Stimulated activated CD8-positive, alpha-beta memory T cell treated with anti-CD3 and anti-CD28 coated beads, Interleukin-4, amount 100 ng/mL, for 24 hours (primary cell): ENCODE measurements at regions not wholly inside any gene's neighbourhood (a gene's known extent, or its start where the extent isn't known, plus 50 kb on each side); places are given as distances from the start of the nearest gene placed in this dataset.
"Not testable (repeated sequence)": the region's sequence is repeated elsewhere in the genome, so short reads cannot be mapped to it uniquely, and the experiment has no call there.

Source experiments
- DNase-seq: peaks from one replicate; pipeline ENCODE4 v3.0.0-alpha.2; 2020; ENCODE audit warnings: low read depth

- no peak for DNase-seq
Measured at GRCh38 chr7:29619111-29619510, 55.5 kb downstream of the PRR15 start.

GRCh38 chr7:29619848-29620555 lies 56.4 kb downstream of the PRR15 start:
- DNase-seq: no peak

DNA sequence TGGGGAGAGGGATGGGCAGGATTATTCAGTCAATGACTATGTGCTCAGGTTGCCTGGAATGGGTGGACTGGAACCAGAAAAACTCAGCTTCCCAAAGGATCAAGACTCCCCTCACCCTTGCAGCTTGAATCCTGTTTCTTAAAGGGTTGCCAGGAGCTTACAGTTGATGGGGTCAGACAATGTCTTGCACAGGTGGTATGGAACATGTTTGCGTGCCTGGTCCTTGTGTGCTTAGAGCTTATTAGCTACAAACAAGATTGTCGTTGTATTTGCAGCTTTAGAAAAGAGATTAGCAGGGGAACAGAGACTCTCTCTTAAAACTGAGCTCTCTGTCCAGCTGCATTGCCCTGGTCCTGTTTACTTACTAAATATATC lies 56.9 kb downstream of the PRR15 start:
- DNase-seq: no peak

GRCh38 chr7:29622335-29623265 lies 59.0 kb downstream of the PRR15 start:
- DNase-seq: no peak

DNA sequence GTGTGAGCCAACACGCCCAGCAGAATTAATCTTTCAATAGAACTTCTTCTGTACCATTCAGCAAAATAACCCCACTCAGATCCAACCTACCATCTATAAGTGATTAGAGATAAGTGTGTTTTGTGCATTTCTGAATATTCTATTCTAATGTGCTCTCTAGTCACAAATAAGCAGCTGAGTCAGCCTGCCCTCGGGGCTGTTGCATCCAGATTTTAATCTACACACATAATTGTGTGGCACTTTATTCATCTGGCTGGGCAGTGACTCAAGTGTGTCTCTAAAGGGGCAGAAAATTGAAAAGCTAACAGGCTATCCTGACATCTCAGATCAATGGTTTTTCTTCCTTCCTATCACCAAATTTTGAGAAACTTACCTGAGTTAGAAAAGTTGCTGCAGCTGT lies 60.3 kb downstream of the PRR15 start:
- DNase-seq: no peak

DNA sequence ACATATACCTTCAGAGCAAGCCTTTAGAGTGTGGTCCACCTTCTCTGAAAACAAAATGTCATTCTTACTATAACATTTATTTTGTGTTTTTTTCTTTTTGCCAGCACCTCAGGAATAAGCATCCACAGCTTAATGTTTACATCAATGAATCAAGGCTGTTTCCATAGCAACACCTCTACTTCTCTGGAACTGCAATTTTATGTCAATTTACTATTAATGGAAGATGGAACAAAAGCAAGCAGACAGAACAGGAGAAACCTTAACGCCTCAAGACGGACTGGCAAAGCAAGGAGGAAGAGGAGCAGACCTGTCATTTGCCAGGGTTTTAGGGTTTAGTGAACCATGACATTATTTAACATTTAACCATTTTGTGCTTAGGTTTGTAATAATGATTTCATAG lies 63.1 kb downstream of the PRR15 start:
- DNase-seq: no peak

DNA sequence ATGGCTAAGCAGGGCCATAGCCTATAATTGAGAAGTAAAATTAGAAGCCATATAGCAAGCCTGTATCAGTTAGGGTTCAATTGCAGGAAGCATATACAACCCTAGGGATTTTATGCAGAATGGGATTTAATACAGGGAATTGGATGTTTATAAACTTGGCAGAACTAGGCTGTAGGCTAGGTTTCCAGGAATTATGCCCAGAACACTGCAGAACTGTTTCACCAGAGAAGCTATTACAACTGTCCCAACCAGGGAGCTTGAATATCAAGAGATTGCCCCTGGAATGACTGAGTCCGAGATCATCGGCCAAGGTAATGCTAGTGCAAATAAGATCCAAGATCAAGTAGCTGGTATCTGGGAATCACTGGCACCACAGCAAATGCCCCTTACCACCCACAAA lies 64.0 kb downstream of the PRR15 start:
- DNase-seq: no peak

DNA sequence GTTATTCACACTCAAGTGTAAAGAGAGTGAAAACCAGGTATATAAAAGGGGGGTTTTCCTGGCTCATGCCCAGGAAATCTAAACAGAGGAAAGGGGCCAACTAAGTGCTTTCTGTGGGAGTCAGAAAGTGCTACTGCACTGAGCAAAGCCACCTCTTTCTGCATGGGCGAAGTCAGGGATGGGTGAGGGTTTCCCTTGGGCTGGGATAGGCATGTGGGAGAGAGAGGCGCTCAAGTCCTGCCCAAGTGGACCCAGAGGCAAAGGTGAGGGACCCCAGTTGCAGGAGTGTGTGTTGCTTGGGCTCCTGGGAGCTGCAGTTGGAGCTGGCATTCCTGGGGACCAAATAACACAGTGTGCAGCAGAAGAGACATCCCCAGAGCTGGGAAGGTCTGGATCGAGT lies 65.9 kb downstream of the PRR15 start:
- DNase-seq: no peak

DNA sequence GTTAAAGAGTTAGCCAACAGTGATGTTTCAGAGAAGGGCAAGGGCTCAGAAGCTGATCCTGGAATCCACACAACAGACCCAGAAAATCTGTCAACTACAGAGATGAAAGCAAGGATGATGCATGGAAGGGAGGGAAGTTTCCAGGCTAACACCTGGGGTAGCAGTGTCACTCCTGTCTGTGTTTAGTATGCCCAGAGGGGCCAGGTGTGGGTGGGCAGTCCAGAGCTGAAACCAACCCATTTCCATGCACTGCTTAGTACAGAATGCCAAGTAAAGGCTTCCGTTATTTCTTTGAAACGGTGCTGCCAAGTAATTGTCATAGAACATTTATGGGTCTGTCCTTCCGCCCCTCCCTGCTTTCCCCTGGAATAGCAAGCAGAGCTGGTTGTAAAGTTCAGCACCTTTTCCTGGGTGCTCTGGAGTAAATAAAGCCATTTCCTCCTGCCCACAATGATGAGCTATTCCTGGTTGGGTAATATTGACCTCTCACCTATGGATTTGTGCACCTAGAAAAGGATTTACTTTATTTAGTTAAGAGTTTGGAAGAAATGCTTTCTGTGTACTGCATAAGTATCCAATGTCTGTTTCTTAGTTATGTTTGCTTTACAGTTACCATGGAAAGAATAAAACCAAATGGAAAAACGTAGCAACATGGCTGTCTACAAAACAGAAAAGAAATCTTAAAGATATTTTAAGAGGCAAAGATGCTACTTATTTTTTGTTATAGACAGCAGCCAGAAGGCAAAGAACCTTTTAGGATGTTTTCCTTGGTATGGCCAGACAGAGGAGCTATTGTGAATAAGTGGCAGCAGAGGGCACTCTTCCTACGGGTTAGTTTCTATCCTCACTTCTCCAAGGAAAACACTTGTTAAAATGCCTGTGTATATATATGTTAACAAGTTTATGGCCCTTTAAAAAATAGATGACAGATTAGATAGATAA lies 71.7 kb downstream of the PRR15 start:
- not testable (repeated sequence) for DNase-seq

- DNase-seq: no peak
Measured at GRCh38 chr7:29636009-29636351, 72.3 kb downstream of the PRR15 start.

DNA sequence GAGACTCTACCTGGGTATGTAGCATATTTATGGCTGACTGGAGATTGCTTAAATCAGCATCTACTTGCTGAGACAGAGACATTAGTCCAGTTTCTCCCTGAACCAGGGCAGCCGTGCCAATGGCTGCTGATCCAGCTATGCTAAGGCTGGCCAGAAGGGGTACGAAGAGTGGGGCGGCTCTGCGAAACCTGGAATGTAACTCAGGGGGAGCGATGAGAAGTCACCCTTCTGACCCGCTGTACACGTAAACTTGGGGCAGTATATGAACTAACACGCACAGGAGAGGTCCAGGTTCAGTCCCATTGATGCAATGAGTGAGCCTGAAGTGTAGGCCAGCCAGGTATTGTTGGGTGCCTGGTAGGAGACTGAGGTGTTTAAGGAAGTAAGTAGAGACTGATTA lies 73.7 kb downstream of the PRR15 start:
- no peak for DNase-seq

- DNase-seq: not testable (repeated sequence)
Measured at GRCh38 chr7:29638841-29639240, 75.2 kb downstream of the PRR15 start.

- DNase-seq: no peak
Measured at GRCh38 chr7:29639386-29639785, 75.8 kb downstream of the PRR15 start.

DNA sequence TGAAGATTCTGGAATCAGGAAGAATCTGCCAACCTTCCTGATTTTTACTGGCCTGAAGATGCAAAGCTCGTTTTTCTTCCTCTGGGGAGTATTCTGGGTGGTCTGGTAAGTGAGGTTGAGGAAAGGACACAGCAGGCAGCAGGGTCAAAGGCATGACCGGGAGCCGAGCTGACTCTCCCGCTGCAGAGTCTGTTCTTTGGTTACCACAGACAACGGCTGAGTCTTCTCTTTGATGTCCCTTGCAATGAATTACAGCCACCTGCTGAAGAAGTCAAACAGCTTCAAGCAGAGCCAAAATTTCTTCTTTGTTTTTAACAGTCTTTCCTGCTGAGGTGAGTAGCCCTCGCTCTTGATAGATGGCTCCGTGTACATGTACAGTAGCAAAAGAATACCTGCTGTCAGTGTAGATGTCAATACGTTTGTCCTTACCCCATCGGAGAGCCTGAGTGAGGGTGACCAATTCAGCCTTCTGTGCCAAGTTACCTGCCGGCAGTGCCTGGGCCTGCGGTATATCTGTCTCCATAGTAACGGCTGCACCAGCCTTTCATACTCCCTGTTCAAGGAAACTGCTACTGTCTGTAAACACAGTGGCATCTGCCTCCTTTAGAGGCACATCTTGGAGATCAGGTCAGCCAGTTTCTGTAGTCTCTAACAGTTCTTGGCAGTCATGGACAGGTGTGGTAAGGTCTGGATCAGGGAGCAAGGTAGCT lies 76.4 kb downstream of the PRR15 start:
- DNase-seq: no peak

DNA sequence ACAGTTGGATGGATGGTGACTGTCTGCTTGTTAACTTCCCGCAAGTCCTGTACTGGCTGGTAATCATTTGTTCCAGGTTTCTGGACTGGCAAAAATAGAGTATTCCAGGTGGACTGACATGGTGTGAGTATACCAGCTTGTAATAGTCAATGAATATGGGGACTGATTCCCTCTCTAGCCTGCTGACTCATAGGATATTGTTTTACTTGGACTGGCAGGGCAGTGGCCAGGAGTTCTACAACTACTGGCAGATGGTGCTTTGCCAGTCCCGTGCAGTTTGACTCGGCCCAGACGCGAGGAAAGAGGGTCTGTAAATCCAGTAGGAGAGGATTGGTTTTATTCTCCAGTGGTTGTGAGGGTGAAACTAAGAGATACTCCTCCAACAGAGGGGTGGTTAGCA lies 78.0 kb downstream of the PRR15 start:
- no peak for DNase-seq

DNA sequence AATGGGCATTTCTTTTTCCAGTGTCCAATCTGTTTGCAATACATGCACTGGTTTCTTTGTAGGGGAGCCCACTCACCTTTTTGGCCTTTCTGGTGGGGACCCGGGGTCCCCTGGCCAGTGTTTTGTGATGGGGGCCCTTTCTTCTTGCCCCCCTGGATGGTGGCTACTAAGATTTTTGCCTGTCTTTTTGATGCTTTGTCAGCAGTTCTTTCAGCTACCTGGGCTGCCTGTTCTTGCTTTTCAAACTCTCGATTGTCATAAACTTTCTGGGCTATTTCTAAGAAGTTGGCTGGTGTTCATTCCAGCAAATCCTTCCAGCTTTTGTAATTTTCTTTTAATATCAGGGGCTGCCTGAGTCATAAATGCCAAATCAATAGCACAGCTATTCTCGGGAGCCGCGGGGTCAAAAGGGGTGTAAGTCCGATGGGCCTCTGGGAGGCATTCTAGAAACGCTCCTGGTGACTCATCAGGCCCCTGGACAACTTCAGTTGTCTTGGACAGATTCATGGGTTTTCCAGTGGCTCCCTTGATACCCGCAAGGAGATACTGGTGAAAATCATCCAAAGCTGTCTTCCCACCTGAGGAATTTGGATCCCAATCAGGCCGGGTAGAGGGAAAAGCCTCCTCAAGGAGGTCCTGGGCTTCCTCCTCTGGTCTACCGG lies 79.0 kb downstream of the PRR15 start:
- DNase-seq: no peak

- DNase-seq: not testable (repeated sequence)
Measured at GRCh38 chr7:29646116-29646515, 82.5 kb downstream of the PRR15 start.

DNA sequence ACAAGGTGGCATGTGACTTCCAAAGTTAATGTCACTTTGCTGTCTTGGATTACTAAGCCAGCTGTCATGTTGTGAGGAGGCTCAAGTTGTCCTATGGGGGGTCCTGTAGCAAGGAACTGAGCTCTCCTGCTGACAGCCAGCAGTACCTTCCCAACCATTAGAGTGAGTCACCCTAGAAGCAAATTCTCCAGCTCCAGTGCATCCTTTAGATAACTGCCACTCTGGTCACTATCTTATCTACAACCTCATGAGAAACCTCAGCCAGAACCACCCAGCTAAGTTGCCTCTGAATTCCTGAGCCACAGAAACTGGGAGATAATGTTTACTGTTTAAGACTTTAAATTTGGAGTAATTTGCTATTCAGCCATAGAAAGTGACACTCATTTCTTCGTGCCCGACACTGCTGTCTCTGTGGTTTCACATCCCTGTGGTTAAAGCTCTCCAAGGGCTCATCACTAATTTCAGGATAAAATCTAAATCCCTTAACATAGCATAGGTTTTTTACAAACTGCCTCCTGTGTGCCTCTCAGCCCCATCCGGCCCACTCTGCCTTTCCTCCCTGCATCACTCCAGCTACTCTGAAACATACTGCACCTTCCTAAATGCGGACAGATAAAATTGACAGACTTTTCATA lies 83.5 kb downstream of the PRR15 start:
- no peak for DNase-seq

DNA sequence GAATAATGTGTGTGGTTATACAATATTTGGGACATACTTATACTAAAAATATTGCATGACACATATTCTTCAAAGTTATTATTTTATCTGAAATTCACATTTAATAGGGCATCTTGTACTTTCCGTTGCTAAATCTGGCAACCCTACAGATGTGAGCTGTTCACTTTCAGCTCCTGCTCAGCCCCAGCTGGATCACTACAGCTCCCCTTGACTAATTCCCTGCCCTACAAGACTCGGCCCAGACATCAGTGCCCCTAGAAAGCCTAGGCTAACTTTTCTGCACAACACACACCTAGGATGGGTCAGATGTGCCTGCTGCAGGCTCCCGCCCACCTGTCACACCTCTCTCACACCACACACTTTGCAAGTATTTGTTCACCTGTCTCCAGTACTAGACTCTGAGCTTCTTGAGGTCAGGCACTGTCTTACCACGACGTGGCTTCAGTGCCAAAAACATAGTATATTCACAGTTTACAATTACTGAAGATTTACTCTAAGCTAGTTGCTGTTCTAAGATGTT lies 84.1 kb downstream of the PRR15 start:
- not testable (repeated sequence) for DNase-seq

DNA sequence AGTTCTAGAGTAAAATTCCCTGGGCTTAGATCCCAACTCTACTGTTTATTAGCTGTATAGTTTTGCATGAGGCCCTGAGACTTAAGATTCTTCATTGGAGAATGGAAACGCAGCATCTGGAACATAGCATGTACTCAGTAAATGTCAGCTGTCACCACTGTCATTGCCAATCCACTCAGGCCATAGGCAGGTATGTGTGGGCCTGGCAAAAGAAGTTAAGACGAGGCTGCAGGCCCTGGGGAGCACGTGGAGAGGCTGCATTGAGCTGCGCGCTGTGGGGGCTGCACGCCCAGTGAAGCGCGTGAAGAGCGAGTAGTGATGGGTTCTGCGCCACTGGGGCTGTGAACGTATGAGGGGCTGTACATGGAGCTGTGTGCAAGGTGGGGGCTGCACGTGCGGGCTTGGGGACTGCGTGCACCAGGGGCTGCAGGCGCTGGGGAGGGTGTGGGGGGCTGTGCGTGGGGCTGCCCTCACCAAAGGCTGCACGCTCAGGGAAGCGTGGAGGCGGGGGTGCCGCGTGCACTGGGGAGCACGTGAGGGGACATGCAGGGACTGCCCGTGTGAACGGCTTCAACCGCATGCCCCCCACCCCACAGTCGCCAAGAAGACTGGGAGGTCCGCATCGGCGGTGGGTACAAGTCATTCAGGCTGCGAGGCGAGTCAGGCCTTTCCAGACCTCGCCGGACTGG lies 85.5 kb downstream of the PRR15 start:
- DNase-seq: no peak
